Chondrocyte (in vitro differentiated cells): ENCODE measurements at regions not wholly inside any gene's neighbourhood (a gene's known extent, or its start where the extent isn't known, plus 50 kb on each side); places are given as distances from the start of the nearest gene placed in this dataset.
A peak's percentile ranks its signal among the peaks of the same experiment; 100 is the strongest.

Experiments
- DNase-seq: peaks from one replicate; pipeline ENCODE4 v3.0.0; 2021; ENCODE audit warnings: mixed read lengths, low spot score
- H3K27ac Mint-ChIP-seq: one replicate; pipeline ENCODE4 v1.8.0; 2021; ENCODE audit warnings: mild to moderate bottlenecking, moderate library complexity, mixed read lengths; ENCODE audit not compliant: unreplicated experiment
- H3K27me3 Mint-ChIP-seq: 2 replicates; pipeline ENCODE4 v1.8.0; 2021; ENCODE audit warnings: low read depth, mixed read lengths
- H3K36me3 Mint-ChIP-seq: 2 replicates; pipeline ENCODE4 v1.8.0; 2021; ENCODE audit warnings: low read depth, mixed read lengths
- H3K4me1 Mint-ChIP-seq: 2 replicates; pipeline ENCODE4 v1.8.0; 2021; ENCODE audit warnings: low read depth, mild to moderate bottlenecking, mixed read lengths
- H3K4me3 Mint-ChIP-seq: one replicate; pipeline ENCODE4 v1.8.0; 2021; ENCODE audit warnings: mild to moderate bottlenecking, moderate library complexity, mixed read lengths; ENCODE audit not compliant: unreplicated experiment
- H3K9me3 Mint-ChIP-seq: 2 replicates; pipeline ENCODE4 v1.8.0; 2021; ENCODE audit warnings: low read depth, mixed read lengths
- CTCF ChIP-seq: fragments of 200-600 bp; sonication (generic); IDR thresholded peaks from 2 replicates; pipeline ENCODE4 v1.5.0; 2021; ENCODE audit warnings: antibody characterized with exemption, mild to moderate bottlenecking, moderate library complexity

DNA sequence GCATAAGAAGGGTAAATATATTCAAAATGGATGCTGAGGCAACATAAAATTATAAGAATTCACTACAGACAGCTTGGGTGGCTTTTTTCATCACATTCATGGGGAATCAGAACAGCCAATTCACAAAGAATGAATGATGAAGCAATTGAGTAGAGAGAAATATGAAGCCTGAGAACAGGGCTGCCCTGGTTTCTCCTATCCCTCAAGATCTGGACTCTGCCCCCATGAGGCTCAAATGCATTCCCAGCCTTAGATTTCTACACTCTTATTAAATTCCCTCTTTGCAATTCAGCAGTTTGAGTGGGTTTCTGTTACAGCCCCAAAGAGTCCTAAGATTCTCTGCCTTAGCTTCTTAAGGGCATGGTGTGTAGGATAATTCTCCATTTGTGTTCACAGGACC is 172.5 kb downstream of the MAIP1 start:
- no peak for DNase-seq
- peak; percentile 63 for TF ChIP-seq CTCF

DNA sequence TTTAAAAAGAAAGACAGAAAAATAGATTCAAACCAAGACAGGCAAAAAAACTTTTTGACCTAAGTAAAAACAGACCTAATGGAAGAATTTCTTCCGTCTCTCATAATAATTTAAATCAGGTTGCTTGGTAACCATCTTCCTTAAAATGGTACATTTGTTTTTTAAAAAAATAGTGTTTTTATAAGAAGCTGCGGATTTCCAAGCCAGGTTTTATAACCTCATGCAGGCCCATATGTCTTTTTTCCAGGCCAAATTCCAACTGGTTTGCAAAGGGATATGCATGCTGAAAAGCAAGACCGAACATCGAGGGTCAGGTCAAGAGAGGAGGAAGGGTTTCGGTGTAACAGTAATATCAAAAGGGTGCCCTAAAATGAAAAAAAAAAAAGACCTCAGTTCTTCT is 172.9 kb downstream of the MAIP1 start:
- Mint-ChIP-seq H3K4me1 (peaks cover 72% of the 10 kb centered on the region), H3K9me3 (no peaks in the 10 kb centered on the region), H3K27me3 (no peaks in the 10 kb centered on the region), H3K36me3 (no peaks in the 10 kb centered on the region), H3K27ac (peak overlapping the region; percentile 82), H3K4me3 (no peak overlapping the region)
- DNase-seq = no peak
- TF ChIP-seq CTCF = no peak

More for the DNA sequence above, 172.5 kb downstream of the MAIP1 start:
- H3K36me3 Mint-ChIP-seq = no peaks in the 10 kb centered on the region
- H3K4me3 Mint-ChIP-seq = no peak overlapping the region
- H3K27ac Mint-ChIP-seq = peak overlapping the region; percentile 82
- H3K4me1 Mint-ChIP-seq = peaks cover 67% of the 10 kb centered on the region
- H3K9me3 Mint-ChIP-seq = peaks cover 2% of the 10 kb centered on the region
- H3K27me3 Mint-ChIP-seq = no peaks in the 10 kb centered on the region

- Mint-ChIP-seq H3K27me3 (no peaks in the 10 kb centered on the region), H3K4me3 (no peak overlapping the region), H3K4me1 (peaks cover 75% of the 10 kb centered on the region), H3K36me3 (no peaks in the 10 kb centered on the region), H3K9me3 (no peaks in the 10 kb centered on the region), H3K27ac (peak overlapping the region; percentile 74)
- DNase-seq = no peak
- TF ChIP-seq CTCF = no peak
Measured at GRCh38 chr2:200129721-200130462, 174.5 kb downstream of the MAIP1 start.

- Mint-ChIP-seq H3K4me3 (no peak overlapping the region), H3K9me3 (peaks cover 3% of the 10 kb centered on the region), H3K4me1 (peaks cover 71% of the 10 kb centered on the region), H3K27me3 (no peaks in the 10 kb centered on the region), H3K36me3 (no peaks in the 10 kb centered on the region), H3K27ac (peak overlapping the region; percentile 96)
- DNase-seq = no peak
- TF ChIP-seq CTCF = no peak
Measured at GRCh38 chr2:200130762-200131166, 175.4 kb downstream of the MAIP1 start.

- DNase-seq = no peak
- Mint-ChIP-seq H3K4me3 (no peak overlapping the region), H3K36me3 (no peaks in the 10 kb centered on the region), H3K9me3 (peaks cover 3% of the 10 kb centered on the region), H3K27ac (peak overlapping the region; percentile 96), H3K27me3 (no peaks in the 10 kb centered on the region), H3K4me1 (peaks cover 68% of the 10 kb centered on the region)
- TF ChIP-seq CTCF = no peak
Measured at GRCh38 chr2:200131307-200131706, 175.2 kb upstream of the SPATS2L start.
